H1 (cell line): ENCODE measurements at regions not wholly inside any gene's neighbourhood (a gene's known extent, or its start where the extent isn't known, plus 50 kb on each side); places are given as distances from the start of the nearest gene placed in this dataset.

ENCODE experiments used
- CTCF ChIA-PET: fragments of 300-600 bp; sonication (Branson Sonifier 250); formaldehyde crosslinking; loops from one replicate; lab custom pipeline; 2021; ENCODE audit not compliant: partially characterized antibody; lab: Charles Lee
- POLR2A ChIA-PET: fragments of 300-600 bp; sonication (Branson Sonifier 250); formaldehyde crosslinking; loops from one replicate; lab custom pipeline; 2021; ENCODE audit warnings: inconsistent platforms; ENCODE audit not compliant: partially characterized antibody; lab: Charles Lee
- DNase-seq, 2 experiments: peaks; one replicate each; pipeline versions ENCODE4 v3.0.0 to v3.0.0-alpha.2; 2010 to 2022; ENCODE audit warnings: low spot score in 2 of 2, low read depth in 1 of 2, mixed read lengths in 1 of 2
- FAIRE-seq: peaks from 2 replicates; lab custom pipeline; 2011; peaks lifted over from hg19 to GRCh38; lab: Jason Lieb, UNC
- H2AFZ ChIP-seq: 2 replicates; pipeline ENCODE4 v1.8.1; 2012; ENCODE audit warnings: low read length, inconsistent platforms
- H2AK5ac ChIP-seq: 2 replicates; pipeline ENCODE4 v1.6.1; 2013; ENCODE audit warnings: low read depth, low read length
- H2BK120ac ChIP-seq: replicated peaks from 2 replicates; pipeline ENCODE3; 2013; ENCODE audit warnings: low read depth, low read length, inconsistent platforms
- H2BK12ac ChIP-seq: 2 replicates; pipeline ENCODE4 v1.6.1; 2013; ENCODE audit warnings: low read depth, low read length
- H2BK15ac ChIP-seq: 2 replicates; pipeline ENCODE4 v1.6.1; 2013; ENCODE audit warnings: low read length
- H2BK20ac ChIP-seq: 2 replicates; pipeline ENCODE4 v1.6.1; 2013; ENCODE audit warnings: low read length
- H2BK5ac ChIP-seq: 2 replicates; pipeline ENCODE4 v1.6.1; 2013; ENCODE audit warnings: low read depth, low read length
- H3K14ac ChIP-seq: 2 replicates; pipeline ENCODE4 v1.6.1; 2013; ENCODE audit warnings: inconsistent platforms; ENCODE audit not compliant: insufficient read length
- H3K18ac ChIP-seq: 2 replicates; pipeline ENCODE4 v1.6.1; 2013; ENCODE audit warnings: low read length; ENCODE audit errors: extremely low read depth
- H3K23ac ChIP-seq: 2 replicates; pipeline ENCODE4 v1.6.1; 2013; ENCODE audit warnings: inconsistent platforms; ENCODE audit not compliant: insufficient read length
- H3K23me2 ChIP-seq: 2 replicates; pipeline ENCODE4 v1.6.1; 2013; ENCODE audit warnings: low read depth, low read length
- H3K27ac ChIP-seq: 2 replicates; pipeline ENCODE4 v1.6.1; 2011; ENCODE audit warnings: low read depth, low read length, inconsistent platforms
- H3K27me3 ChIP-seq, 4 experiments: replicated peaks in 1 of 4; 1 replicate in 1 of 4; 2 replicates in 3 of 4; pipeline versions ENCODE4 v1.6.1 to v1.8.1; 2011 to 2013; ENCODE audit warnings: low read length in 3 of 4, mild to moderate bottlenecking in 3 of 4, inconsistent platforms in 2 of 4, mixed read lengths in 2 of 4, moderate library complexity in 1 of 4; ENCODE audit not compliant: control insufficient read depth in 3 of 4, insufficient read depth in 3 of 4; ENCODE audit errors: extremely low read depth in 1 of 4
- H3K36me3 ChIP-seq, 4 experiments: 2 replicates each; pipeline versions ENCODE4 v1.6.1 to v1.8.1; 2011 to 2013; ENCODE audit warnings: mild to moderate bottlenecking in 4 of 4, low read length in 3 of 4, moderate library complexity in 2 of 4, control low read depth in 1 of 4, inconsistent platforms in 1 of 4; ENCODE audit not compliant: insufficient read depth in 4 of 4, control insufficient read depth in 2 of 4
- H3K4ac ChIP-seq: replicated peaks from 2 replicates; pipeline ENCODE3; 2013; ENCODE audit warnings: low read length, low read depth, mixed read lengths, inconsistent platforms; ENCODE audit not compliant: insufficient read length
- H3K4me1 ChIP-seq, 4 experiments: replicated peaks in 1 of 4; 1 replicate in 1 of 4; 2 replicates in 3 of 4; pipeline versions ENCODE4 v1.6.1 to v1.8.1; 2011 to 2013; ENCODE audit warnings: low read length in 3 of 4, inconsistent platforms in 2 of 4, mixed read lengths in 1 of 4; ENCODE audit not compliant: insufficient read depth in 4 of 4, control insufficient read depth in 3 of 4
- H3K4me2 ChIP-seq, 2 experiments: 2 replicates each; pipeline versions ENCODE4 v1.6.1 to v1.8.1; 2011 to 2013; ENCODE audit warnings: low read depth in 2 of 2, low read length in 2 of 2, control low read depth in 1 of 2, inconsistent platforms in 1 of 2, mild to moderate bottlenecking in 1 of 2; ENCODE audit not compliant: insufficient read depth in 1 of 2
- H3K4me3 ChIP-seq, 4 experiments: fragments of 200-600, 300-600 bp in 1 of 4; sonication (generic), shearing (Covaris generic), sonication (Bioruptor Twin) in 1 of 4; 2 replicates each; pipeline versions ENCODE4 v1.5.1 to v1.8.1; 2011 to 2016; ENCODE audit warnings: low read length in 4 of 4, low read depth in 3 of 4, control low read depth in 2 of 4, inconsistent platforms in 2 of 4, mild to moderate bottlenecking in 2 of 4, mixed read lengths in 1 of 4, moderate library complexity in 1 of 4; ENCODE audit not compliant: insufficient read depth in 2 of 4; ENCODE audit errors: extremely low read depth in 1 of 4
- H3K56ac ChIP-seq: replicated peaks from 2 replicates; pipeline ENCODE3; 2013; ENCODE audit warnings: low read depth, mild to moderate bottlenecking, mixed read lengths, low read length, inconsistent platforms; ENCODE audit not compliant: insufficient read length
- H3K79me1 ChIP-seq: 2 replicates; pipeline ENCODE4 v1.6.1; 2013; ENCODE audit warnings: low read depth, low read length, control low read depth
- H3K79me2 ChIP-seq, 2 experiments: 2 replicates each; pipeline versions ENCODE4 v1.6.1 to v1.8.1; 2012 to 2013; ENCODE audit warnings: low read length in 2 of 2, mild to moderate bottlenecking in 2 of 2, inconsistent platforms in 1 of 2; ENCODE audit not compliant: insufficient read depth in 2 of 2, control insufficient read depth in 1 of 2
- H3K9ac ChIP-seq, 4 experiments: replicated peaks in 1 of 4; 1 replicate in 1 of 4; 2 replicates in 3 of 4; pipeline versions ENCODE4 v1.6.1 to v1.8.1; 2011 to 2013; ENCODE audit warnings: low read depth in 3 of 4, low read length in 3 of 4, control low read depth in 2 of 4, mild to moderate bottlenecking in 2 of 4, moderate library complexity in 2 of 4, inconsistent platforms in 1 of 4; ENCODE audit errors: extremely low read depth in 1 of 4
- H3K9me3 ChIP-seq, 2 experiments: 2 replicates each; pipeline versions ENCODE4 v1.6.1 to v1.8.1; 2012 to 2013; ENCODE audit warnings: mild to moderate bottlenecking in 2 of 2, moderate library complexity in 2 of 2, control low read depth in 1 of 2, inconsistent platforms in 1 of 2, low read depth in 1 of 2, low read length in 1 of 2, mixed read lengths in 1 of 2; ENCODE audit not compliant: insufficient read depth in 2 of 2
- H4K20me1 ChIP-seq, 2 experiments: replicated peaks in 1 of 2; 2 replicates each; pipeline versions ENCODE3 to v1.8.1; 2011 to 2013; ENCODE audit warnings: inconsistent platforms in 2 of 2, low read length in 2 of 2, mild to moderate bottlenecking in 1 of 2; ENCODE audit not compliant: insufficient read depth in 2 of 2, control insufficient read depth in 1 of 2
- H4K5ac ChIP-seq: 2 replicates; pipeline ENCODE4 v1.6.1; 2013; ENCODE audit warnings: low read length, low read depth, mixed read lengths, inconsistent platforms; ENCODE audit not compliant: insufficient read length
- H4K8ac ChIP-seq: 2 replicates; pipeline ENCODE4 v1.8.0; 2013; ENCODE audit warnings: mild to moderate bottlenecking, moderate library complexity, low read length, inconsistent platforms; ENCODE audit not compliant: insufficient read depth; ENCODE audit errors: extremely low read depth
- H4K91ac ChIP-seq: replicated peaks from 2 replicates; pipeline ENCODE3; 2013; ENCODE audit warnings: low read length, mixed read lengths, inconsistent platforms; ENCODE audit not compliant: insufficient read length
- ATF3 ChIP-seq: IDR thresholded peaks from 2 replicates; pipeline ENCODE4 v1.6.1; 2011; ENCODE audit warnings: low read depth, mild to moderate bottlenecking, low read length; ENCODE audit not compliant: insufficient read depth
- BACH1 ChIP-seq: IDR thresholded peaks from 2 replicates; pipeline ENCODE4 v1.6.1; 2012; ENCODE audit warnings: low read length, improper control_type of control experiment
- BCL11A ChIP-seq, 2 experiments: IDR thresholded peaks; one replicate each; pipeline ENCODE4 v1.6.1; 2011; ENCODE audit warnings: low read depth in 2 of 2, low read length in 2 of 2, mild to moderate bottlenecking in 2 of 2
- EGR1 ChIP-seq: IDR thresholded peaks from 2 replicates; pipeline ENCODE4 v1.6.1; 2011; ENCODE audit warnings: low read depth, low read length, borderline replicate concordance
- FOSL1 ChIP-seq: IDR thresholded peaks from 2 replicates; pipeline ENCODE4 v1.6.1; 2011; ENCODE audit warnings: mild to moderate bottlenecking, low read depth, low read length, moderate library complexity; ENCODE audit not compliant: insufficient read depth
- HDAC2 ChIP-seq, 2 experiments: fragments of 300-600 bp in 1 of 2; sonication (generic) in 1 of 2; IDR thresholded peaks; 2 replicates each; pipeline ENCODE4 v1.6.1; 2011 to 2012; ENCODE audit warnings: low read depth in 2 of 2, low read length in 2 of 2, mild to moderate bottlenecking in 2 of 2, moderate library complexity in 2 of 2, borderline replicate concordance in 1 of 2, inconsistent platforms in 1 of 2
- POLR2AphosphoS5 ChIP-seq: IDR thresholded peaks from 2 replicates; pipeline ENCODE4 v1.6.1; 2011; ENCODE audit warnings: low read depth, low read length
- RXRA ChIP-seq: IDR thresholded peaks from 2 replicates; pipeline ENCODE4 v1.6.1; 2011; ENCODE audit warnings: low read depth, mild to moderate bottlenecking, low read length, moderate library complexity; ENCODE audit not compliant: insufficient read depth
- SIRT6 ChIP-seq: IDR thresholded peaks from one replicate; pipeline ENCODE4 v1.7.1; 2012; ENCODE audit warnings: low read length, inconsistent platforms
- SP4 ChIP-seq: IDR thresholded peaks from 2 replicates; pipeline ENCODE4 v1.6.1; 2012; ENCODE audit warnings: low read length, inconsistent platforms
- SRF ChIP-seq: IDR thresholded peaks from 2 replicates; pipeline ENCODE4 v1.6.1; 2011; ENCODE audit warnings: mild to moderate bottlenecking, low read depth, low read length, moderate library complexity
- TAF7 ChIP-seq: optimal IDR thresholded peaks from 2 replicates; pipeline ENCODE3; 2011; ENCODE audit warnings: low read depth, mild to moderate bottlenecking, inconsistent platforms, low read length, moderate library complexity, borderline replicate concordance
- USF2 ChIP-seq: IDR thresholded peaks from 2 replicates; pipeline ENCODE4 v1.6.1; 2011; ENCODE audit warnings: low read length, improper control_type of control experiment
- WGBS, 2 experiments: shearing (Covaris generic) in 1 of 2; methylation state at CpG; one replicate each; pipeline versions ENCODE4 v1.1.6 to v1.1.7; 2013 to 2015; ENCODE audit warnings: low lambda C conversion rate in 2 of 2, mixed read lengths in 2 of 2, inconsistent platforms in 1 of 2, low coverage in 1 of 2, missing lambda C conversion rate in 1 of 2; ENCODE audit not compliant: insufficient replicate concordance in 2 of 2, insufficient coverage in 1 of 2, insufficient read length in 1 of 2; ENCODE audit errors: extremely low coverage in 1 of 2, missing lambda C conversion rate in 1 of 2; 5-methylcytosine and 5-hydroxymethylcytosine counted together

DNA sequence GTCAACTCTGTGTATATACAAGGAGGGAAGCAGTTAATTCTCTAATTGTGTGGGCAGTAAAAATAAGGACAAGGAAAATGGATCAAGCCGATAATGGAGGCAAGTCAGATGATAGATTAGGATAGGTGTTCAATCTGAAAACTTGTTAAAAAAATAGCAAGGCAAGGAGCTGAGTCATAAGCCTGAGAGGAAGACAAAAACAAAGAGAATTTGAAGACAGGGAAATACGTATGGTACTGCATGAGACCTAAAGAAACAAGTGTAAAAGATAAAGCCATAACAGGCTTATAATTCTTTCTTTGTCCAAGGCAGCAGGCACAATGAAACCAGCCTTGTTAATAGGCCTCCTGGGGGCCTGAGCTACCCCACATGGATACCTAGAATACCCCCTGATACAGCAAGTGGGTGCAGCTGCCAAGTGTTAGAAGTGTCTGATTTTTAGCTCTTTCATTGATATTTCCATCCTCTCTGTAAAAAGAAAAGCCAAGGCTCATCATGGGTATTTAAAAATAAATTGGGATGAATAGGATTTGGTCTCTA lies 1570.6 kb upstream of the LRRTM3 start:
- Histone ChIP-seq H3K14ac (no peak overlapping the region), H3K9ac (no peak overlapping the region), H3K4me3 (no peak overlapping the region), H2BK15ac (no peak overlapping the region), H2BK12ac (no peak overlapping the region), H3K18ac (no peak overlapping the region), H4K20me1 (no peaks in the 10 kb centered on the region), H3K79me2 (no peaks in the 10 kb centered on the region), H3K4me2 (no peak overlapping the region), H3K4ac (no peak overlapping the region), H3K27ac (no peak overlapping the region), H3K56ac (no peak overlapping the region), H3K36me3 (no peaks in the 10 kb centered on the region), H3K4me1 (no peaks in the 10 kb centered on the region), H2BK5ac (no peak overlapping the region), H4K91ac (no peak overlapping the region), H3K23ac (no peak overlapping the region), H2BK20ac (no peak overlapping the region), H4K8ac (no peak overlapping the region), H2BK120ac (no peak overlapping the region), H3K79me1 (no peaks in the 10 kb centered on the region), H3K27me3 (no peaks in the 10 kb centered on the region), H2AK5ac (no peak overlapping the region), H4K5ac (no peak overlapping the region), H3K23me2 (no peaks in the 10 kb centered on the region; the same call in 1 of the 2 replicates), H2AFZ (0 out of 2 replicates have a peak overlapping the region, but pooled peaks have one; percentile 11), H3K9me3 (no peaks in the 10 kb centered on the region)
- DNase-seq, result no peak
- POLR2A ChIA-PET, result no interaction called here
- FAIRE-seq, result no peak
- CTCF ChIA-PET, result no interaction called here
- WGBS, 2 experiments, result 82% methylated on average over 2 of the region's 2 CpGs; no CpG with 5 or more reads in 1 of the 2 experiments
- no peak for TF ChIP-seq FOSL1
- TF ChIP-seq SP4, result no peak
- no peak for TF ChIP-seq USF2
- no peak for TF ChIP-seq HDAC2 (IDR thresholded peaks at IDR 0.05; ENCODE audit: borderline replicate concordance in 1 of 2, low read depth in 2 of 2, low read length in 2 of 2)
- TF ChIP-seq BACH1, result no peak
- TF ChIP-seq EGR1, result no peak
- TF ChIP-seq SRF, result no peak
- TF ChIP-seq TAF7, result no peak
- TF ChIP-seq SIRT6, result no peak
- no peak for TF ChIP-seq ATF3
- TF ChIP-seq BCL11A (IDR thresholded peaks at IDR 0.05; ENCODE audit: low read depth in 2 of 2, low read length in 2 of 2), result no peak
- TF ChIP-seq RXRA, result no peak
- TF ChIP-seq POLR2AphosphoS5, result no peak
